Activated naive CD4-positive, alpha-beta T cell treated with anti-CD3 and anti-CD28 coated beads, Interleukin-2, amount 10 ng/mL, durations not matched to agents 7 days and 5 days (primary cell): ENCODE measurements at regions not wholly inside any gene's neighbourhood (a gene's known extent, or its start where the extent isn't known, plus 50 kb on each side); places are given as distances from the start of the nearest gene placed in this dataset.

Experiments used
- CTCF ChIA-PET: fragments of 350-600 bp; sonication (Branson Sonifier 250); formaldehyde crosslinking; loops from one replicate; lab custom pipeline; 2021; ENCODE audit warnings: antibody characterized with exemption; lab: Charles Lee
- DNase-seq: peaks from one replicate; pipeline ENCODE4 v3.0.0-alpha.2; 2020
- H3K27ac Mint-ChIP-seq: one replicate; pipeline ENCODE4 v1.8.0; 2021; ENCODE audit warnings: mild to moderate bottlenecking, moderate library complexity, mixed read lengths
- H3K27me3 Mint-ChIP-seq: one replicate; pipeline ENCODE4 v1.8.0; 2021; ENCODE audit warnings: mild to moderate bottlenecking, mixed read lengths
- H3K36me3 Mint-ChIP-seq: one replicate; pipeline ENCODE4 v1.8.0; 2021; ENCODE audit warnings: mixed read lengths
- H3K4me1 Mint-ChIP-seq: one replicate; pipeline ENCODE4 v1.8.0; 2021; ENCODE audit warnings: mixed read lengths
- H3K4me3 Mint-ChIP-seq: one replicate; pipeline ENCODE4 v1.8.0; 2021; ENCODE audit warnings: mild to moderate bottlenecking, moderate library complexity, mixed read lengths
- H3K9me3 Mint-ChIP-seq: one replicate; pipeline ENCODE4 v1.8.0; 2021; ENCODE audit warnings: mixed read lengths

DNA sequence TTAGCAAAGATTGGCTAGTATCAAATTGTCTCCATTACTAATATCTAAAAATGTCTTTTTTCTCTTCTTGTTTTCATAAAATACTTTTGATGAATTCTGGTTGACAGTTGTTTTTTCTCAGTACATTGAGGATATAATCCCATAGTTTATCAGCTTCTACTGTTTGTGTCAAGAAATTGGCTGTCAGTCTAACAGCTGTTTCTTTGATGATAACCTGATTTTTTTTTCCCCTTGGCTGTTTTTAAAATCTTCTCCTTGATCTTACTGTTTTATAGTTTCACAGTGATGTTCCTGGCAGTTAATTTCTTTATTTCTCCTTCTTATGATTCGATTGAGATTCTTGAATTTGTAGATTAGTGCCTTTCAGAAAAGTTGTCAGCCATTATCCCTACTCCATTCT lies 315.3 kb upstream of the PMFBP1 start:
- H3K27ac Mint-ChIP-seq = no peak overlapping the region

DNA sequence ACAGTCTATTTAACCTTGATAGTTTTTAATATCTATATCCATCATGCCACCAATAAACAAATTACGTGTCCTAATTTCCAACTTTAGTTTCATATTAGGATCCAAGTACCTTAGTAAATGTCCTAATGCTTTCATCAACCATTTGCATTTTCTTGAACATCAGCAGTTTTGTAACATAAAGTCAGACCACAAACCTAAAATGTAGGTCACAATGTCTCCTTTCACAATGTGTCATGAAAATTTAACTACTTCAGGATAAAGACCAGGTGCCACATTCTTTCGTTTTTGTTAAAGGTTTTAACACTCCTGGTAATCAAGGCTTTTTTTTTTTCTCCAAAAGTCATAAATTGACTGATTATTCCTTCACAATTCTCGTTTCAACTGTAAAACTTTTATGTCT lies 310.7 kb upstream of the PMFBP1 start:
- no peak overlapping the region for H3K4me3 Mint-ChIP-seq
- H3K27me3 Mint-ChIP-seq = no peaks in the 10 kb centered on the region
- CTCF ChIA-PET = no interaction called here
- H3K27ac Mint-ChIP-seq = no peak overlapping the region
- no peak for DNase-seq
- peaks cover 25% of the 10 kb centered on the region for H3K4me1 Mint-ChIP-seq
- no peaks in the 10 kb centered on the region for H3K9me3 Mint-ChIP-seq
- no peaks in the 10 kb centered on the region for H3K36me3 Mint-ChIP-seq

More for the DNA sequence above, 315.3 kb upstream of the PMFBP1 start:
- Mint-ChIP-seq H3K4me3 (no peak overlapping the region), H3K27me3 (no peaks in the 10 kb centered on the region), H3K4me1 (peaks cover 8% of the 10 kb centered on the region), H3K9me3 (no peaks in the 10 kb centered on the region), H3K36me3 (no peaks in the 10 kb centered on the region)
- CTCF ChIA-PET = no interaction called here
- DNase-seq = no peak

DNA sequence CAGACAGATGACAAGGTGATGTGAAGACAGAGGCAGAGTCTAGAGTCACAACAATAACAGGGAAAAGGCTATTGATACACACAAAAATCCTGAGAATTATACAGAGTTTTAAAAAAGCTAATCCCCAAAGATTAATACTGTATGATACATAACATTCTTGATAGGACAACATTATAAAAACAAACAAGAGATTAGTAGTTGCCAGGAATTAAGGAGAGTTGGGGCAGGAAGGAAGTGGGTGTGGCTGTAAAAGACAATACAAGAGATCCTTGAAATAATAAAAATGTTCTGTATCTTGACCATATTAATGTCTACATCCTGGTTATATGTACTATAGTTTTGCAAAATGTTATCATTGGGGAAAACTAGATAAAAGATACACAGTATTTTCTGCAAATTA lies 309.5 kb upstream of the PMFBP1 start:
- peaks cover 25% of the 10 kb centered on the region for H3K4me1 Mint-ChIP-seq
- CTCF ChIA-PET = no interaction called here

DNA sequence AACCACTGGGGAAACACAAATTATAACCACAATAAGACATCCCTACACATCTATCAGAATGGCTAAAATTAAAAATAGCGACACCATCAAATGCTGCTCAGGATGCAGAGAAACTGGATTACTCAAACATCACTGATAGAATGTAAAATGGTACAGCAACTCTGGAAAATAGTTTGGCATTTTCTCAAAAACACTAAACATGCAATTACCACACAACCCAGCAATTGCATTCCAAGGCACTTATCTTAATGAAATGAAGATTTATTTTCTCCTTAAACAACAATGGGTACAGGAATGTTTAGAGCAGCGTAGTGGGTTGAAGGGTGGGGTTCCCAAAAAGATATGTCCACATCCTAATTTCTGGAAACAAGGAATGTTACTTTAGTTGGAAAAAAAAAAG lies 309.0 kb upstream of the PMFBP1 start:
- H3K27ac Mint-ChIP-seq = no peak overlapping the region
- CTCF ChIA-PET = no interaction called here
- no peaks in the 10 kb centered on the region for H3K27me3 Mint-ChIP-seq
- DNase-seq = no peak
- H3K36me3 Mint-ChIP-seq = no peaks in the 10 kb centered on the region
- no peak overlapping the region for H3K4me3 Mint-ChIP-seq
- H3K9me3 Mint-ChIP-seq = no peaks in the 10 kb centered on the region
- peaks cover 25% of the 10 kb centered on the region for H3K4me1 Mint-ChIP-seq

More for the DNA sequence above, 309.5 kb upstream of the PMFBP1 start:
- no peak overlapping the region for H3K4me3 Mint-ChIP-seq
- no peak overlapping the region for H3K27ac Mint-ChIP-seq
- H3K36me3 Mint-ChIP-seq = no peaks in the 10 kb centered on the region
- no peaks in the 10 kb centered on the region for H3K27me3 Mint-ChIP-seq
- no peak for DNase-seq
- H3K9me3 Mint-ChIP-seq = no peaks in the 10 kb centered on the region

DNA sequence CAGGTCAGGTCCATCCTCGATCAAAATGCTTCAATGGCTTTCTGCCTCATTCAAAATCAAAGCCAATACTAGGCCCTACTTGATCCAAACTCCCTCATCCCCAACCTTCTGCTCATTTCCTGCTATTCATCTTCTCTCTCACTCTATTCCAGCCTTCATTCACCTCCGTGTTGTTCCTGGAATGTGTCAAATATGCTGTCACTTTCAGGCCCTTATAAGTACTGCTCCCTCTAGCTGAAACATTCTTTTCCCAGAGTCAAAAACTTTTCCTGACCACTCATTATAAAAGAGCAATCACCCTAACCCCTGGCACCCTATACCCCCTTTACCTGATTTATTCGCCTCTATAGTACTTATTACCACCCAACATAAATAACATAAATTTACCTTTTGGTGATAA lies 303.7 kb upstream of the PMFBP1 start:
- no peaks in the 10 kb centered on the region for H3K27me3 Mint-ChIP-seq
- DNase-seq = no peak
- H3K36me3 Mint-ChIP-seq = no peaks in the 10 kb centered on the region
- CTCF ChIA-PET = no interaction called here
- peaks cover 7% of the 10 kb centered on the region for H3K4me1 Mint-ChIP-seq
- no peak overlapping the region for H3K27ac Mint-ChIP-seq
- no peaks in the 10 kb centered on the region for H3K9me3 Mint-ChIP-seq
- no peak overlapping the region for H3K4me3 Mint-ChIP-seq

DNA sequence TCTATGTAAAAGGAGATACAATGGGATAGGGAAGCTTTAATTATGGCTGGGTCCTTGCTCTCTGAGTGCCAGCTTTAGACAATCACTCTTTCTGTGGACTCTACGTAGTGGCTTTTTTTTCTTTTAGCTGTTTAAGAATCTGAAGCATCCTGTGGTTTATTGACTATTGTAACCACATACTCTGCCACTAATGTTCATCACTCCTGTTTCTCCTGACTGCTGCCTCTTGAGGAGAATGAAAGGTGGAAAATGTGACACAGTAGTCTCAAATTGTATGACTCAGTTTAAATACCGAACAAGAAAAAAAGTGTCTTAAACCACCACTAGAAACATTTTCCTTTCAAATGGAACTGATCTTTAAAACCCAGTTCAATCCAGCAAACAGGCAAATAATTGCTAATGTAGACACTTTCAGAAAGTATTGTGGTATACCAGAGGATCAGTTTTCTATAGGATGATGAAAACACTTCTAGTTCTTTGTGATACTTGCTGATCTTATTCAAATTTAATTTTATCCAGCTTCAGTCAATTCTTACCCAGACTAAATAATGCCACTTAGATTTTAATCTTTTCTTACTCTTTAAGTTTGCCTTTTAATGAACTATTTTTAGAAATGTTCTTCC lies 302.7 kb upstream of the PMFBP1 start:
- Mint-ChIP-seq H3K4me3 (no peak overlapping the region), H3K9me3 (no peaks in the 10 kb centered on the region), H3K4me1 (peaks cover 4% of the 10 kb centered on the region), H3K27me3 (no peaks in the 10 kb centered on the region), H3K27ac (no peak overlapping the region), H3K36me3 (no peaks in the 10 kb centered on the region)
- CTCF ChIA-PET = no interaction called here
- DNase-seq = no peak

DNA sequence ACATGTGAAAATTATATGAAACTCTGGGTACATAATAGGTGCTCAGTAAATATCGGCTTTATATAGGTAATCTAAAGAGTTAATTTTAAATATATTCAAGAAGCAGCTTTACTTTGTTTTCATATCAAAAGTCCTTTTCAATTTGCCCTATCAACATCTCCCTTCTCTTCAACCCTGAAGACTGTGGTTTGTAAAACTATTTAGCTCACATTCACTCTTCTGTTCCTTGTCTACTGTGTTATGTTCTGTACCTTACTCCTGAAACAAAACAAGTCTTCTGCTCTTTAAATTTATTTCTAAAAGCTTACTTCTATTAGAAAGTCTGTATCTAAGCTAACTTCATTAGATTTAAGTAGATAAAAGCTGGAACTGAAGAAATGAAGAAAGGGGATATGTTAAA lies 301.7 kb upstream of the PMFBP1 start:
- CTCF ChIA-PET = no interaction called here
- no peak overlapping the region for H3K4me3 Mint-ChIP-seq
- no peaks in the 10 kb centered on the region for H3K9me3 Mint-ChIP-seq
- no peaks in the 10 kb centered on the region for H3K27me3 Mint-ChIP-seq
- DNase-seq = no peak
- H3K27ac Mint-ChIP-seq = no peak overlapping the region
- peaks cover 4% of the 10 kb centered on the region for H3K4me1 Mint-ChIP-seq
- H3K36me3 Mint-ChIP-seq = no peaks in the 10 kb centered on the region

DNA sequence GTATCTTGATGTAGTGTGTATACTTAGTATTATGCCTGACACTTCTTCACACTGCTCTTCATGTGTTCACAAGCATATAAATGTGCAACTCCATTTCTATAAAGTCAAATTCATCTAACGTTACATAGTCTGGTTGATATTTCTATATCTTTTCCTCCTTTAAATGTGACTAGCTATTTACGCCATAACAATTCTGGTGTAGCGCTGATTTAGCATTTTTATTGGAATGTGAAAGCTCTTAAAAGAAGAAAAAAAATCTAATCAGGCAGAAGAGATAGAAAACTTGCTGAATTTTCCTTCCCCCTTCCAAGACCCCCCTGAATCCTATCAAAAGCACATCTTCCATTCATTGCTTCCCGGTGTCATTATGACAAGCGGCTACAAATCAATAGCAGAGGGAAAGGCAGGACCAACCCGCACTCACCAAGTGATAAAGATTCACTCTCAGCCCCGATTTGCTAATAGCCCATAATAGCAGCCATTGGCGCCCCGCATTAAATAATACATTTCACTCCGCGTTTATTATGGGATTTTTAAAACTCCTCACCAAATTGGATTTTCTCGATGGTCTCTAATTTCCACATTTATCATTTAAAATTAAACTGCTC lies 299.5 kb upstream of the PMFBP1 start:
- CTCF ChIA-PET = interaction anchor here (0.9 kb wide), 1 partner anchor 346 kb away, joined by 3 read pairs; no protein-coding TSS in a partner anchor
- Mint-ChIP-seq H3K36me3 (no peaks in the 10 kb centered on the region), H3K4me1 (peaks cover 4% of the 10 kb centered on the region)

DNA sequence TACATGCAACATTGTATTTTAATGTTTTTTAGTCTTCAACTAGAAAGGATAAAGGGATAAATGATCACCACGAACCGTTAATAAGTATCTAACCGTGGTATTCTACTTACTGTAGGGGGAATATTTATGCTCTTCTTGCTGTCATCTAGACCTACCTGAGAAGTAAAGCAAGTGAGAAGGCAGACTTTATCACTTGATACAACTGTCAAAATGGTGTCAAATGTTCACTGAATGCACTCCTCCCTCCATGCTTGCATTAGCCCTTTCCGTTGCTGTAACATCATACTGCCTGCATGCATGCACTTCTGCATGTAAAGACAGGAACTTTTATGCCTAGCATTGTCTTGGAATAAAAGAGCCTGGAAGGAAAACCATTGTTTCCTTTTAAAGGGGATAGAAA lies 298.6 kb upstream of the PMFBP1 start:
- no peak overlapping the region for H3K4me3 Mint-ChIP-seq
- H3K27ac Mint-ChIP-seq = no peak overlapping the region
- peaks cover 4% of the 10 kb centered on the region for H3K4me1 Mint-ChIP-seq
- no peaks in the 10 kb centered on the region for H3K36me3 Mint-ChIP-seq
- no peaks in the 10 kb centered on the region for H3K9me3 Mint-ChIP-seq
- H3K27me3 Mint-ChIP-seq = no peaks in the 10 kb centered on the region
- CTCF ChIA-PET = no interaction called here
- no peak for DNase-seq

More for the DNA sequence above, 299.5 kb upstream of the PMFBP1 start:
- H3K27me3 Mint-ChIP-seq = no peaks in the 10 kb centered on the region
- H3K27ac Mint-ChIP-seq = no peak overlapping the region
- H3K4me3 Mint-ChIP-seq = no peak overlapping the region
- H3K9me3 Mint-ChIP-seq = no peaks in the 10 kb centered on the region
- DNase-seq = no peak

DNA sequence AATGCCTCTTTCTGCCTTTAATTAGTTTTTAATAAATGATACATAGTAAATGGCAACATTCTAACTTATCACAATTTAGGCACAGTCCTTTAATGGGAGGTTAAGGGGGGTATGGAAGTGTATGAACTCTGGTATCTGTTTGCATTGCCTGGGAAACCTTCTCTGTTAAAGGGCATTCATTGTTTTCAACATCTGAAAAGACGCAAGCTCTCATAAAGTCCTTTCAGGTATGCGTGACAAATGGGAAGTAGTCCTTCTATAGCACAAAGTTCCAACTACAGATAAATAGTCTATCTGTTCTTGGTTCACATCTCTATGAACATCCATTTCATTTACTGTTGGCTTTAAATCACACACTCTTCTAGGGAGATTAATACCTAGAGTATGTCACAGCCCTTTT lies 298.0 kb upstream of the PMFBP1 start:
- Mint-ChIP-seq H3K9me3 (no peaks in the 10 kb centered on the region), H3K27ac (no peak overlapping the region), H3K36me3 (no peaks in the 10 kb centered on the region), H3K4me3 (no peak overlapping the region), H3K4me1 (peaks cover 4% of the 10 kb centered on the region), H3K27me3 (no peaks in the 10 kb centered on the region)
- no peak for DNase-seq
- CTCF ChIA-PET = no interaction called here

DNA sequence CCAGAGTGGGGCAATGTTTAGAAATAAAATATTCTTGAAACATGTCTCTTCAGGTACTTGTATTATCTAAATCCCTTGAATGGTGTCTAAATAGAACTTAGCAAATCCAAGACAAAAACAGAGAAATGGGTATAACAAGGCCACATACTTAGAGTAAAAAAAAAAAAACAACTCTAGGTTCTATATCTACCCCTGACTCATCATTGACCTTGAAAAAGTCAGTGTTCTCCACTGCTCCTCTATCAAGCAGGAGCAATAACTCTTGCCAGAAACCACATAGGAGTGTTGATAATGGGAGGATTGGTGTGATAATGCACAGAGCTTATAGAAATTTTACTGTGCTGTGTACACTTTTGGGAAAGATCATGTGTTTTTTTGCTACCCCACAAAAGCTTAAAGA lies 296.6 kb upstream of the PMFBP1 start:
- CTCF ChIA-PET = no interaction called here
- Mint-ChIP-seq H3K9me3 (no peaks in the 10 kb centered on the region), H3K36me3 (no peaks in the 10 kb centered on the region), H3K27me3 (no peaks in the 10 kb centered on the region), H3K4me3 (no peak overlapping the region), H3K4me1 (no peaks in the 10 kb centered on the region), H3K27ac (no peak overlapping the region)
- DNase-seq = no peak

DNA sequence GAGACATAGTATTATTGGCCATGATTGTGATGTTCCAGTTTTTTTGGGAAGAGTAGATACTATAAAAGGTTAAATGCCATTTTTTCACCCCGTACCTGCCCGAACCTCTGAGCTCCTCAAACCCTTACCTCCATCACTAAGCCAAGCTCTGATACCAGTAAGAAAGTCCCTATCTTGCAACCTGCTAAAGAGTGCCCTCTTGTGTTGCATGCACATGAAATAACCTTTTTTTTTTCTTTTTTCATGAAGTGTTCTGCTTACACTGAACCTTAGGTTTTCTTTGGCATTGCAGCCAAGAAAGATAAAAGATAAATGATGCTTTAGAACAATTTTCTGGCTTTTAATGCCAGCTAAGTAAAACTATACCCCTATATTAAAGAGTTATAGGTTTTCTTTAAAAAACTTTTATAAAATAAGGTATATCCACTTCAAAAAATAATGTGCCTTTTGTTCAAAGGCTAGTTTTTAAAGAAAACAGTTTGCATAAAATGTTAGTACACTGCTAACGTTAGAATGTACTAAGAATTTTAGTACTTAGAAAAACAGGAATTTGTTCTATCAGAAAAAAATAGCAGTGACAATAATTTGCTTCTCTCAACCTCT lies 295.3 kb upstream of the PMFBP1 start:
- Mint-ChIP-seq H3K4me1 (no peaks in the 10 kb centered on the region), H3K36me3 (no peaks in the 10 kb centered on the region), H3K27ac (no peak overlapping the region), H3K9me3 (no peaks in the 10 kb centered on the region), H3K27me3 (no peaks in the 10 kb centered on the region), H3K4me3 (no peak overlapping the region)
- no peak for DNase-seq
- CTCF ChIA-PET = interaction anchor here (0.7 to 1.8 kb wide), 6 partner anchors 67 to 345 kb away, joined by 3 to 15 read pairs (median 6); no protein-coding TSS in a partner anchor

DNA sequence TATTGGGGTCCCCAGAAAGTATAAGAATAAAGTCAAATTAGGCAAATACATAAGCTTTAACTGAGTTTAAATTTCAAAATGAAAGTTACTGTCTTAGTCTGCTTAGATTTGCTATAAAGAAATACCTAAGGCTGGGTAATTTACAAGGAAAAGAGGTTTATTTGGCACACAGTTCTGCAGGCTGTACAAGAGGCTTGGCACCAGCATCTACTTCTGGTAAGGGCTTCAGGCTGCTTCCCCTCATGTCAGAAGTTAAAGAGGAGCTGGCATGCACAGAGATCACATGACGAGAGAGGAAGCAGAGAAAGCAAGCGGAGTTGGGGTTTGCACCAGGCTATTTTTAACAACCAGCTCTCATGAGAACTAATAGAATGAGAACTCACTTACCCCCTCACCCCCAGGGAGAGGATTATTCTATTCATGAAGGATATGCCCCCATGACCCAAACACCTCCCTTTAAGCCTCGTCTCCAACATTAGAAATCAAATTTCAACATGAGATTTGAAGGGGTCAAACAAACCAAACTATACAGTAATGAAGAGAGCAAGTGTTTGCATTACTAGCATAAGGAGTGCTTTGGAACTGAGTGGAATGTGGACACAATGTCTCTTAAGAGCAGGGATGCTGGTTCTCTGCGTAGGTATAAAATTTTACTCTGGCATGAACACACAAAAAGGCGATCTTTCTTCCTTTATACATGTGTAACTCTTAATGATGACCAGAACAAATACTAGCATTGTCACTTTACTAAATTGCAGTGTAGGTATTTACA lies 292.8 kb upstream of the PMFBP1 start:
- H3K27ac Mint-ChIP-seq = no peak overlapping the region
- H3K4me3 Mint-ChIP-seq = no peak overlapping the region
- no peaks in the 10 kb centered on the region for H3K27me3 Mint-ChIP-seq
- DNase-seq = no peak
- no peaks in the 10 kb centered on the region for H3K4me1 Mint-ChIP-seq
- no peaks in the 10 kb centered on the region for H3K36me3 Mint-ChIP-seq
- no peaks in the 10 kb centered on the region for H3K9me3 Mint-ChIP-seq
- CTCF ChIA-PET = no interaction called here

DNA sequence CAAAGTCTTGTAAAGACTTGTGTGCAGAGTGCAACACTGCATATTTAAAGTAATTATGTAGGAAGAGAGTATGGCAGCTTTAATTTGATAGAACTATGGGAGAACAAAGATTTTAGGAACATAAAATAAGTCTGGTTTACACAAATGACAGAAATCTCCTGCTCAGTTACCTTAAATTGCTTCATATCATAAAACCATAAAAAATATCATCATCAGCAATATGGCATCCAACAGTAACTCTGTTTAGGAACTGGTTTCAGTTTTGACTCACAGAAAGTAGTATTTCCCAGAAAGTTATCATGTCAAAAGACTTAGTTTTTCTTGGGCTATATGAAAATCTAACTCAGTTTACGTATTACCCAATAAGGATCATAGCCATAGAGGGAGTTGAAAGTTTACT lies 292.1 kb upstream of the PMFBP1 start:
- Mint-ChIP-seq H3K36me3 (no peaks in the 10 kb centered on the region), H3K27ac (no peak overlapping the region), H3K27me3 (no peaks in the 10 kb centered on the region), H3K9me3 (no peaks in the 10 kb centered on the region), H3K4me3 (no peak overlapping the region), H3K4me1 (no peaks in the 10 kb centered on the region)
- CTCF ChIA-PET = no interaction called here
- DNase-seq = no peak
